Skeletal muscle cell (primary cell): ENCODE measurements at regions not wholly inside any gene's neighbourhood (a gene's known extent, or its start where the extent isn't known, plus 50 kb on each side); places are given as distances from the start of the nearest gene placed in this dataset.
"Not testable (repeated sequence)": the region's sequence is repeated elsewhere in the genome, so short reads cannot be mapped to it uniquely, and the experiment has no call there.

ENCODE experiments used
- DNase-seq: peaks from one replicate; pipeline ENCODE4 v3.0.0-alpha.2; 2010; ENCODE audit warnings: low read depth
- H3K4me3 ChIP-seq: 2 replicates; pipeline ENCODE4 v1.5.1; 2011; ENCODE audit warnings: low read depth, mild to moderate bottlenecking, control low read depth, low read length, moderate library complexity

GRCh38 chr3:21054064-21054463, 696.9 kb downstream of the ZNF385D start:
- no peak for DNase-seq
- H3K4me3 ChIP-seq, result no peak overlapping the region

GRCh38 chr3:21049334-21050062, 701.5 kb downstream of the ZNF385D start:
- no peak for DNase-seq
- no peak overlapping the region for H3K4me3 ChIP-seq

- no peak overlapping the region for H3K4me3 ChIP-seq
- DNase-seq, result no peak
Measured at GRCh38 chr3:21043139-21043538, 707.9 kb downstream of the ZNF385D start.

GRCh38 chr3:21042184-21042583, 708.8 kb downstream of the ZNF385D start:
- no peak for DNase-seq
- H3K4me3 ChIP-seq, result no peak overlapping the region

- DNase-seq, result peak; percentile 29
Measured at GRCh38 chr3:21041621-21042020, 709.4 kb downstream of the ZNF385D start.

GRCh38 chr3:21036888-21037287, 714.1 kb downstream of the ZNF385D start:
- no peak overlapping the region for H3K4me3 ChIP-seq
- DNase-seq, result no peak

More at GRCh38 chr3:21041621-21042020, 709.4 kb downstream of the ZNF385D start:
- H3K4me3 ChIP-seq, result no peak overlapping the region

- no peak for DNase-seq
- no peak overlapping the region for H3K4me3 ChIP-seq
Measured at GRCh38 chr3:21028412-21028811, 722.6 kb downstream of the ZNF385D start.

- no peak overlapping the region for H3K4me3 ChIP-seq
- DNase-seq, result no peak
Measured at GRCh38 chr3:21024563-21024962, 726.4 kb downstream of the ZNF385D start.

GRCh38 chr3:21020681-21021080, 730.3 kb downstream of the ZNF385D start:
- DNase-seq, result no peak
- H3K4me3 ChIP-seq, result no peak overlapping the region

GRCh38 chr3:21020043-21020442, 731.0 kb downstream of the ZNF385D start:
- DNase-seq, result no peak
- H3K4me3 ChIP-seq, result no peak overlapping the region

- no peak for DNase-seq
Measured at GRCh38 chr3:21017115-21017852, 733.7 kb downstream of the ZNF385D start.

GRCh38 chr3:21013566-21013965, 737.4 kb downstream of the ZNF385D start:
- no peak overlapping the region for H3K4me3 ChIP-seq
- no peak for DNase-seq

More at GRCh38 chr3:21017115-21017852, 733.7 kb downstream of the ZNF385D start:
- no peak overlapping the region for H3K4me3 ChIP-seq

- DNase-seq, result no peak
- no peak overlapping the region for H3K4me3 ChIP-seq
Measured at GRCh38 chr3:20999661-21000060, 751.3 kb downstream of the ZNF385D start.

- DNase-seq, result no peak
- no peak overlapping the region for H3K4me3 ChIP-seq
Measured at GRCh38 chr3:20997183-20997582, 753.8 kb downstream of the ZNF385D start.

GRCh38 chr3:20990896-20991295, 760.1 kb downstream of the ZNF385D start:
- DNase-seq, result no peak
- H3K4me3 ChIP-seq, result no peak overlapping the region

GRCh38 chr3:20989653-20990052, 761.4 kb downstream of the ZNF385D start:
- not testable (repeated sequence) for DNase-seq, H3K4me3 ChIP-seq

GRCh38 chr3:20984594-20985205, 766.3 kb downstream of the ZNF385D start:
- DNase-seq, result no peak
- no peak overlapping the region for H3K4me3 ChIP-seq

- DNase-seq, result no peak
- H3K4me3 ChIP-seq, result no peak overlapping the region
Measured at GRCh38 chr3:20975188-20975651, 775.8 kb downstream of the ZNF385D start.

GRCh38 chr3:20974396-20974795, 776.6 kb downstream of the ZNF385D start:
- DNase-seq, result no peak
- no peak overlapping the region for H3K4me3 ChIP-seq

GRCh38 chr3:20970807-20971206, 780.2 kb downstream of the ZNF385D start:
- H3K4me3 ChIP-seq, DNase-seq: not testable (repeated sequence)
